ENCODE measurements at regions not wholly inside any gene's neighbourhood (a gene's known extent, or its start where the extent isn't known, plus 50 kb on each side); places are given as distances from the start of the nearest gene placed in this dataset.

DNA sequence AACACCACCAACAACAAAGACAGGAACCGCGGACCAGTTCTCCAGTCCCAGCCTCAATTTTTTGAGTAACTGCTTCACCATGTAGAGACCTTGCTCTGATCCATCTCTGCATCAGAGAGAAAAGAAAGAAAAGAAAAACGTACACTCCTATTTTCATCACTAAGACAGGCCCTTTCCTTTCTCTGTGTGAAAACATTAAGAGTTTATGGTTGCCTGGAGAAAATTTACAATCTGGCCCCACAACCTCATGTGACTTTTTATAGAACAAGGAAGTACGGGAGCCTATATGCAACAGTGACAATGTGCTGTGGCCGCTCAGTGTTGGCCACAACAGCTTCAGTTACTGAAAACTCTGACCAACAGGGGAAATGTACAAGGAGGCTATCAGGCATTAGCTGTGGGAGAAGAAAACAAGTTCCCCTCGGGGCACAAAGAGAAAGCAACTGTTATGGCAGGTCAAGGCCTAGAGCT lies 272.9 kb upstream of the PTGER4 start:
- TF ChIP-seq POLR2A (IDR thresholded peaks at IDR 0.05), result no peak
- TF ChIP-seq, protein P1, sequence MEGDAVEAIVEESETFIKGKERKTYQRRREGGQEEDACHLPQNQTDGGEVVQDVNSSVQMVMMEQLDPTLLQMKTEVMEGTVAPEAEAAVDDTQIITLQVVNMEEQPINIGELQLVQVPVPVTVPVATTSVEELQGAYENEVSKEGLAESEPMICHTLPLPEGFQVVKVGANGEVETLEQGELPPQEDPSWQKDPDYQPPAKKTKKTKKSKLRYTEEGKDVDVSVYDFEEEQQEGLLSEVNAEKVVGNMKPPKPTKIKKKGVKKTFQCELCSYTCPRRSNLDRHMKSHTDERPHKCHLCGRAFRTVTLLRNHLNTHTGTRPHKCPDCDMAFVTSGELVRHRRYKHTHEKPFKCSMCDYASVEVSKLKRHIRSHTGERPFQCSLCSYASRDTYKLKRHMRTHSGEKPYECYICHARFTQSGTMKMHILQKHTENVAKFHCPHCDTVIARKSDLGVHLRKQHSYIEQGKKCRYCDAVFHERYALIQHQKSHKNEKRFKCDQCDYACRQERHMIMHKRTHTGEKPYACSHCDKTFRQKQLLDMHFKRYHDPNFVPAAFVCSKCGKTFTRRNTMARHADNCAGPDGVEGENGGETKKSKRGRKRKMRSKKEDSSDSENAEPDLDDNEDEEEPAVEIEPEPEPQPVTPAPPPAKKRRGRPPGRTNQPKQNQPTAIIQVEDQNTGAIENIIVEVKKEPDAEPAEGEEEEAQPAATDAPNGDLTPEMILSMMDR (IDR thresholded peaks at IDR 0.05), result no peak
